GM18870 (cell line): ENCODE measurements at regions not wholly inside any gene's neighbourhood (a gene's known extent, or its start where the extent isn't known, plus 50 kb on each side); places are given as distances from the start of the nearest gene placed in this dataset.
"Not testable (repeated sequence)": the region's sequence is repeated elsewhere in the genome, so short reads cannot be mapped to it uniquely, and the experiment has no call there.

Source experiments
- ATAC-seq: cut with Tn5 transposase; IDR thresholded peaks from one replicate; pipeline ENCODE4 v1.9.1; 2021; ENCODE audit warnings: moderate library complexity; ENCODE audit not compliant: unreplicated experiment

DNA sequence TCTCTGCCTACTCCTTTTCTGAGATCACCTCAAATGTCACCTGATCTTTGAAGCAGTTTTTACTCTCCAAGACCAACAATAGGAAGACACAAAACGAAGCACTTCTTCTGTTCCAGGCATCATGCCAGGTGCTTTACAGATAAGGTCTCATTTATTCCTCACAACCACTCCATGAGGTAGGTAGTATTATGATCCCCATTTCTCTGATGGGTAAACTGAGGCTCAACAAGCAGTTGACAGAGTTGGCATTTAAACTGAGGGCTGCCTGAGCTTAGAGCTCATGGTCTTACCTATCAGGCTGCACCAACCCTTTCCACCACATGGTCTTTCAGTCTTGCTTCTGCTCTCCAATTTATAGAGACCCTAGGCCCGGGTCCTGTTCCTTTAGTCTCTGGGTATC, 147.2 kb upstream of the JUN start:
- ATAC-seq, result no peak

DNA sequence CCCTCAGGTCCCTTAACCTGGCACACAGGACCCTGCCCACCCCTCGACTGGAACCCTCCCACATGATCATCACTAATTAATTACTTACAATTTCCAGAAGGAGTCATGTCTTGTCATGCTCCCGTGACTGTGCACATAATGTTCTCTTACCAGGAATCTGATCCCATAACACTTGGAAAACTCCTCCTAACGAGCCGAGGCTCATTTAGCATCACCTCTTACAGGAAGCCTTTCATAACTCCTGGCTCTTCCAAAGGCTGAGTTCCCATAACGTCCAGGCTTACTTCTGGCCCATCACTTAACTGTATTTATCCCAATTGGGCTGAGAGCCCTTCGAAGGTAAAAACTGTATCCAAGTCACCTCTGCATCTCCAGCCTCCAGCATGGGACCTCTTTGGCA, 147.9 kb upstream of the JUN start:
- no peak for ATAC-seq

DNA sequence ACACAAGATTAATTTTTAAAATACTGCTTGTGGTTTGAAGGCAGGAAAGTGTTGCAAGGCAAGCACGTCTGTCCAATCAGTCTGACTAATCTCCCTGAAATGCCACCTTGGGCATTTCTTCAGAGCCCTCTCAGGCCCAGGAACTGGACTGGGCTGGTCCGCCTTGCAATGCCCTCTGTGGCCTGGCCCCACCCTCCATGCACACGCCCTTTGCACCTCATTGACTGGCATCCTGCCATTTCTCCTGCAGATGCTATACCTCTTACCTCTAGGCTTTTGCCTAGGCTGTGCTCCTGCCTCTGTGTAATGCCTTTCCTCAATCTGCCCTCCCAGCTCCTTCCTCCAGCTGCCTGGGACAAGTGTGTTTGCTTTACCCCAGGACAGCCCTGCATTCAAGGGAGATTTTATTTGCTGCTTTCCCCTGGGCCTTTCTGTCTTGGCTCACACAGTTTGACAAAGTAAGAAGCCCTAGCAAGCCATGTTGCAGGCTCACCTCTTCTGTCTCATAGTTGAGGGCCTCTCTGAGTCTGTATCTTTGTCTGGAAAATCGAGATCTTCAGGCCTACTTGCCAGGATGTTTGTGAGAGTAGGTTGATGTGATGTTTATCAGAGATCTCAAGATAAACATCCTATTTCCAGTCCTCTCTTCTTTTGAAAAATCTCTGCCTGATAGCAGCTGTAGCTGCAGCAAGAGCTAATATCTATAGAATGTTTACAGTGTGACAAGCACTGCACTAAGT, 149.2 kb upstream of the JUN start:
- no peak for ATAC-seq

DNA sequence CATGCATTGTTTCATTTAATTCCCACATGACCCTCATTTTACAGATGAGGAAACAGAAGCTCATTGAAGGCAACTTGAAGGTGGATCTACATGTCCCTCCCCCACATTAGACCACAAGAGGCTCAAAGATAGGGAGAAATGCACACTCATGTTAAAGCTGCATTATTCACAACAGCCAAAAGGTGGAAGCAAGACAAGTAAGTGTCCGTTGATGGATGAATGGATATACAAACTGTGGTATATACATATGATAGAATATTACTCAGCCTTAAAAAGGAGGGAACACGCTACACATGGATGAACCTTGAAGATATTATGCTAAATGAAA, 149.7 kb upstream of the JUN start:
- ATAC-seq, result no peak

DNA sequence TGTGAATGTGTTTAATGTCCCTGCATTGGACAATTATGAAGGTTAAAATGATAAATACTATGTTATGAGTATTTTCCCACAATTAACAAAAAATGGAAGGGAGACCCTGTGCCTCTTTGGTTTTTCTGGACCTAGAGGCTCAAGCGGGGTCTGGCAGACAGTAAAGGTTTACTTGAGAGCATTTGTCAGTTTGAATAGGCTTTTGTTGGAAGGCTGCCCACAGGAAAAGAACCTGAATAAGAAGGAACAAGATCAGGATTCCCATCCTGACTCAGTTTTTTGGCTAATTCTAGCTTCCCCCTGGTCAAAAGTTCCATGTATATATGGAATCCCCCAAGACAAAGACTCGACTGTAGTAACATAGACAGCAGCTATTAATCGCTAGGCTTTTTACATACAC, 150.9 kb upstream of the JUN start:
- no peak for ATAC-seq

DNA sequence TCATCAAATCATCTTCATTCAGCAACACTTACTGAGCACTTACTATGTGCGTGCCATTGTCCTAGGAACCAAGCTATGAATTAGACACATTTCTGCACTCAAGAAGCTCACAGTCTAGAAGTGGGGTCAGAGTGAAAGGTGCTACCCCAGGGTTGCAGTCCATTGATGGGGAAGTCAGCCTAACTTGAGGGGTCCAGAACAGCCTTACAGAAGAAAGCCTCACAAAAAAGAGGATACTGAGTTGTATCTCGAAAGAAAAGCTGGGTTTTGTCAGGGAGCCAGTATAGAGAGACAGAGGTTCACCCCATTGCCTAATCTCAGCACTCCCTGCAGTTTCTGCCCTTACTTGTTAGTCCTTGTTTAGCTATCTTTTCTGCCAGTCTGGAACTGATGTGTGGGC, 153.1 kb upstream of the JUN start:
- no peak for ATAC-seq

DNA sequence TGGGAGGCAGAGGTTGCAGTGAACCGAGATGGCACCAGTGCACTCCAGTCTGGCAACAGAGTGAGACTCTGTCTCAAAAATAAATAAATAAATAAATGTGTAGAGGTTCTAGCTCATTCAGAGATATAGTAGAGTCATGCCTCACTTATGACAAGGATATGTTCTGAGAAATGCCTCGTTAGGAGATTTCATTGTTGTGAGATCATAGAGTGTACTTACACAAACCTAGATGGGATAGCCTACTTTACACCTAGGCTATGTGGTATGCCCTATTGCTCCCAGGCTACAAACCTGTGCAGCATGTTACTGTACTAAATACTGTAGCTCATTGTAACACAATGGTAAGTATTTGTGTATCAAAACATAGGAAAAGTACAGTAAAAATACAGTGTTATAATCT, 155.3 kb upstream of the JUN start:
- ATAC-seq, result no peak

DNA sequence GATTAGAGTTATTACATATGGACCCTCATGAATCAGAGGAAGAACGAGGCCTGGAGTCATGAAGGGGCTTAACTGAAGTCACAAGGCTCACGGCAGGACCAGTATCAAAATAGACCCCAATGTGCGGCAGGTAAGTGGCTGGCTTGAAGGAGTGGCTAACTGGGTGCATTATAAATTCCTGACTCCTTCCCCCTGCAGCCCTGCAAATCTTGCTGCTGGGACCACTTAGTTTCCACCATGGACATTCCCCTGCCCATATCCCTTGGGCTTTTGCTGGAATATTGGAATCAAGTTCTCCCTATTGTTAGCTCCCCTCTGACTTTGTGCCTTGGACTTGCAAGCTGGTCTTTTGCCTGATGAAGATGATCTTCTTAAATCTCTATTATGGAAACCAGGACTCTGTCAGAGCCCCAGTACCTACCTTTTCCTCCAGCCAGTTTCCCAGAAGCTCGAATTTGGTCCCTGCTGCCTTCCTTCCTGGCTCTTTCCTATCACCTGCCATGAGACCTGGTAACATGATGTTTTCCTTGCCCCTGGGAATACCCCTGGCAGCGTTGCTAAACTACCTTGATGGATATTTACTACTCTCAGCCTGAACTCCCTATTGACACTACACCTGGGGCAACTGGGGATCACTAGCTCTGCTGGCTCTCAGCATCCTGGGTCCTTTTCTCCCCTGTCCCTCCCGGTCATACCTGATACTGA, 156.0 kb upstream of the JUN start:
- no peak for ATAC-seq

DNA sequence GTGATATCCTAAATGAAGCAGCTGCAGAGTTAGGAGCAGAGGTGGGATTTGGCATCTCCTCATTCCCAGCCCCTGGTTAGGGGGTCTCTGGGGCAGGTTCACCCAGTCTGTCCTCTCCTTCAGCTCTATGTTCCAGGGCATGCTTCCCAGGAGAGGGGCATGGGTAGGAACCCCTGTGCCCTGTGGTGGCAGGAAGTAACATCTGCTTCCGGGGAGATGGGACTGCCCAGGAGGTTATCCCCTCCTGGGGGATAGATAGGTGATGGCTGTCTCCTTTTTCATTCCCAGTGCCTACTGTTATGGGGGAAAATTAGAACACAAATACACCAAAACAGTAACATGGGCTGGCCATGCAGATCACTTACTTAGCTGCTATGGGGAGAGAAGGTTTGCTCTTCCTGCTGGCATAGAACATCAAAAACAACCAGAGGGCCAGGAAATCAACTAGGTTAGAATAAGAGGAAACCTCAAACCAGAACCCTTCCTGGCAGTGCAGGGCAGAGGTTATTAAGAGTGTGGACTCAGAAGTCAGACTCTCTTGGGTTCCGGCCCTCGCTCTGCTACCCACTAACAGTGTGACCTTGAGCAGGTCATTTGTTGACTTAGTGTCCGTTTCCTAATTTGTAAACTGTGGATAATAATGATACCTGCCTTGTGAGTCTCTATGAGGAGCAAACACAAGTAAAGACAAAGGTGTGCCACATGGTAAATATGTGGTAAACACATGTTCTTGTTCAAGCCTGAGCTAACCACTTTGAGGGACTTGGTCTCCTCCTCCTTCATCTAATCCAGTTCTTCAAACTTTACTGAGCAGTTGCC, 157.8 kb upstream of the JUN start:
- no peak for ATAC-seq

DNA sequence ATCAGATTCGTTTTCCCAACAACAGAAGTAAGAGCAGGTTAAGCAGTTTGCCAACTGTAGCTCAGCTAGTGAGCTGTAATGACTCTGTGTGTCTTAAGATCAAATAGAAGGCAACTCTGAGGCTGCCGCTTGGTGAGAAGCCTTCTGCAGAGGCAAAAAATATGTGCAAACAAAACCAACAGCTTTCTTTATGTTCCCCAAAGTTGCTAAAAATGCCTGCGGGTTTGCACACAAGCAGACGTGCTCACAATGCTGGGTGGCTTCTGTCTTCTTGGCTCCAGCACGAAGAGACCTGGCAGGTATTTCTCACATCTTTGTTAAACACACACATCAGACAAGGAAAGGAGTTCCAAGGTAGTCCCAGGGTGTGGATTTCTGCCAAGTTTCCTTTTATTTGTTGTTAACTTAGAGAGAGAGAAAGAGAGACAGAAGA, 158.9 kb upstream of the JUN start:
- no peak for ATAC-seq

DNA sequence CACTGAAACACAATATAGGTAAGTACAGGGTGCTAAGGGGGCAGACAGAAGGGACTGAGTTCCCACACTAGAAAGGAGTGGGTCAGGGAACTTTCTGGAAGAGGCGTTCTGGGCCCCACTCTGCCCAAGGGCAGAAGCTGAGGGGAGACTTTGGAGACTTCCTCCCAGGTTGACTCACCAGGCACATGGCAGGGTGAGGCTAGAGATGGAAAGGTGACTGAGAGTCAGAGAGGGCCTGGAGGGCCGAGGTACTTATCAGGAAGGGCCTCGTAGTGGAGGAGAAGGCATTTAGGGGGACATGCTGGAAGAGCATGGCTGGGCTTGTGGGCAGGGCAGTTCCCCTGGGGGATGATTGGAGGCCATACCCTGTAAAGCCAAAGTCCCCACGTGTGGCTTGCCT, 159.9 kb upstream of the JUN start:
- ATAC-seq, result no peak

DNA sequence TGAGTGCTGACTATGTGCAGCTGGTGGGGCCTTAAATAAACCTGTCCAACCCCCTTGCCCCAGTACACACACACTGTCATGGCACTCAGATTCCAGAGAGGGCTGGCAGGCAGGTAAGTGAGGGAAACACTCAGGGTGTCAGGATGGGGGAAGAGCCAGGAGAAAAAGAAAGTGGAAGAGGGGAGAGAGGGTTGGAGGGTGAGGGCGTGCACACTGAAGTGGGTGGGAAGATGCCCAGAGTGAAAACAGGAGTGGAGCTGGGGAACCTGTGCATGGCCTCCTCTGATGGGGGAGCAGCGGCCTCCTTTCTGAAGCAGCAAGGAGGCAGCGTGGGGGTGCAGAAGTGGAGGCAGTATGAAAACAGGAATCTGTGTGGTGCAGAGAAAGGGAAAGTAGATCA, 160.6 kb upstream of the JUN start:
- ATAC-seq, result no peak

DNA sequence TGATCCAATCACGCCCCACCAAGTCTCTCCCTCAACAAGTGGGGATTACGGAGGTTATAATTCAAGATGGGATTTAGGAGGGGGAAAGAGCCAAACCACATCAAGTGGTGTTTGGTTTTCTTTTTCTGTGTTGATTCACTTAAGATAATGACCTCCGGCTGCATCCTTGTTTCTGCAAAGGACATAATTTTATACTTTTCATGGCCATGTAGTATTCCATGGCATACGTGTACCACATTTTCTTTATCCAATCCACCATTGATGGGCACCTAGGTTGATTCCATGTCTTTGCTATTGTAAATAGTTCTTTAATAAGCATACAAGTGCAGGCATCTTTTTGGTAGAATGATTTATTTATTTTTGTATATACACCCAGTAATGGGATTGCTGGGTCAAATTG, 162.5 kb upstream of the JUN start:
- ATAC-seq, result no peak

DNA sequence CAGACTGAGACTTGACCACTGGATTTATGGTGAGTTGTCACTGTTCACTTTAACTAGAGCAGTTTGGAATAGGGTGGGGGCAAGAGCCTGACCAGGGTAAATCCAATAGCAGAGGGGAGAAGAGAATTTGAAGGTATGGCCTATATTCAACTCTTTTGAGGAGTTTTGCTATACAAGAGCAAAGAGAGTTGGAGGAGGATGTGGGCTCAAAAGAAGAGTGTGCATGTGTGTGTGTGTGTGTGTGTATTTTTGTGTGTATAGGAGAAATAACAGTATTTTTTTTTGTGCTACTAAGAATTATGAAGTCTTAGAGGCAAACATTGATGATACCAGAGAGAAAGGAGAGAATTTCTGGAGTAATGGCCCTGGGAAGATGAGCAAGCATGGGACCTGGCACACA, 164.8 kb upstream of the JUN start:
- no peak for ATAC-seq

DNA sequence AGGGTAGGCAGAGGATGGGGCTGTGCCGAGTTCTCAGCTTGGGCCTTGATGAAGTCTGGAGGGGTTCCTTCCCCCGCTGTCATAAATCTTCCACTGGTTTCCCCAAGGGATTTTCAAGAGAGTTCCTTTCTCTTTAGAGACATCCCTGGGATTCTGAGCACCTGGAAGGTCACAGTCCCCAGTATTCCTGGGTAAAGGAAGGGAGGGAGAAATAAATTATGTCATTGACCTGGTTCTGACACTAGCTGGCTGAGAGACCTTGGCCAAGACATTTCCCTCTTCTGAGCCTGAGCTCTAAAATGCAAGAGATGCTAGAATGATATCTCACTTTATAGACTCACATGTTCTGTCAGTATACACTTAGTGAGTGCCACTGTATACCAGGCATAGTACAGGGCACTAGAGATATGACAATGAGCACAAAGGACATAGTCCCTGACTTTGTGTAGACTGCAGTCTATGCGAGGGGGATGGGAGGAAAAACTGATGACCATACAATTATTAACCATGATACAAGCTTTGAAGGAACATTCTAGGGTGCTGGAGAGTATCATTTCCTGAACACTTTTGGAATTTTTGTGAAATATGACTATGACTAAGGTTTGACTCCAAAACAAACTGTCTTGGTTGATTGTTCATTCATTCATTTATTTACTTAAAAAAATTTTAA, 165.8 kb upstream of the JUN start:
- no peak for ATAC-seq

DNA sequence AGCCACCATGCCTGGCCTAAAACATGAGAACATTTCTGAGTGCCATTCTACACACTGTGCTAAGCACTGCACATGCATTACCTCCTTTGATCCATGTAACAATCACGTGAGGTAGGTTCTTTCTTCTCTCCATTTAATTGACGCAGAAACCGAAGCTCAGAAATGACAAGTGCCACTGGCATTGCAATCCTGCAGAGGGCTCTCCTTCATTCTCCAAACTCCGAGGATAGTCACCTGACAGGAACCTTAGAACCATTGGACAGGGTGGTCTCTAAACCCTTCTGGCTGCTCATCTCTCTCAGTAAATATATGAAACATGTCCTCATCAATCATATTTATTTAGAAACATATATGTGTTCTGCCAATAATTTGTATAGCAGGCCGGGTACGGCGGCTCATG, 167.1 kb upstream of the JUN start:
- no peak for ATAC-seq

DNA sequence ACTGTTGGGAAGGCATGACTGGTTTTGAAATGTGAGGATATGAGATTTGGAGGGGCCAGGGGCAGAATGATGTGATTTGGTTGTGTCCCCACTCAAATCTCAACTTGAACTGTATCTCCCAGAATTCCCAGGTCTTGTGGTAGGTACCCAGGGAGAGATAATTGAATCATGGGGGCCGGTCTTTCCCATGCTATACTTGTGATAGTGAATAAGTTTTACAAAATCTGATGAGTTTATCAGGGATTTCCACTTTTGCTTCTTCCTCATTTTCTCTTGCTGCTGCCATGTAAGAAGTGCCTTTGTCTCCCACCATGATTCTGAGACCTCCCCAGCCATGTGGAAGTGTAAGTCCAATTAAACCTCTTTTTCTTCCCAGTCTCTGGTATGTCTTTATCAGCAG, 170.1 kb upstream of the JUN start:
- not testable (repeated sequence) for ATAC-seq

DNA sequence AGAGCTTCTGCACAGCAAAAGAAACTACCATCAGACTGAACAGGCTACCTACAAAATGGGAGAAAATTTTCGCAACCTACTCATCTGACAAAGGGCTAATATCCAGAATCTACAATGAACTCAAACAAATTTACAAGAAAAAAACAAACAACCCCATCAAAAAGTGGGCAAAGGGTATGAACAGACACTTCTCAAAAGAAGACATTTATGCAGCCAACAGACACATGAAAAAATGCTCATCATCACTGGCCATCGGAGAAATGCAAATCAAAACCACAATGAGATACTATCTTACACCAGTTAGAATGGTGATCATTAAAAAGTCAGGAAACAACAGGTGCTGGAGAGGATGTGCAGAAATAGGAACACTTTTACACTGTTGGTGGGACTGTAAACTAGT, 179.4 kb upstream of the JUN start:
- not testable (repeated sequence) for ATAC-seq

DNA sequence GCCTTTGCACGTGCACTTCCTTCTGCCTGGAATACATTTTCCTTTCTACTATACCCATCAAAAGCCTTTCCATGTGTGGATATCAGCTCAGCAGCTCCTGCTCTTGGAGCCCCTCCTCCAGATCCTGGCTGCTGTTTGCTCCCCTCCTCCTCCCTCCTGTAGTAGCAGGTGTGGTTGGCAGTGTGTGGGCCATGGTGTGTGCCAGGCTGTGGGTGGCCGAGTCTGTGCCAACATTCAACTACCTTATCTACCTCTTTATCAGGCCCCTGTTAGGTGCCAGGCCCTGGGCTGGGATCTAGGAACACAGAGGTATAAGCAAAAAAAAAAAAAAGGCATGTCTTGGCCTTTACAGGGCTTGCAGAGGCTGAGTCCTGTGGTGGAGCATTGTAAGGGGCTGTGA, 180.6 kb upstream of the JUN start:
- ATAC-seq, result no peak

DNA sequence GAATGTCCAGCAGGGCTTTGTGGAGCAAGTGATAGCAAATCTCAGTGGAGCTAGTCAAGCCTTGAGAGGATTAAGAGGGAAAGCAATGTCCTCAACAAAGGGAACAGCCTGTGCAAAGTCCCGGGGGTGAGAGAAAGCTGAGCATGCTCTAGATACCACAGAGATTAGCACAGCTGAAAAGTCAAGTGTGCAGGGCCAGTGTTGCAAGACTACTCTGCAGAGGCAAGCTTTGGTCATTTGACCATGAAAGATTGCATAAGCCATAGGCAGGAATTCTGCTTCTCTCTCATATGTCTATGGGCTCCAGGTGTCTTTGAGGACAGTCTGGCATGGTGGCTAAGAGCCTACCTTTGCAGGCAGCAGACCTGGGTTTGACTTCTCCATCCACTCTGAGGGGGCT, 181.0 kb upstream of the JUN start:
- ATAC-seq, result no peak

DNA sequence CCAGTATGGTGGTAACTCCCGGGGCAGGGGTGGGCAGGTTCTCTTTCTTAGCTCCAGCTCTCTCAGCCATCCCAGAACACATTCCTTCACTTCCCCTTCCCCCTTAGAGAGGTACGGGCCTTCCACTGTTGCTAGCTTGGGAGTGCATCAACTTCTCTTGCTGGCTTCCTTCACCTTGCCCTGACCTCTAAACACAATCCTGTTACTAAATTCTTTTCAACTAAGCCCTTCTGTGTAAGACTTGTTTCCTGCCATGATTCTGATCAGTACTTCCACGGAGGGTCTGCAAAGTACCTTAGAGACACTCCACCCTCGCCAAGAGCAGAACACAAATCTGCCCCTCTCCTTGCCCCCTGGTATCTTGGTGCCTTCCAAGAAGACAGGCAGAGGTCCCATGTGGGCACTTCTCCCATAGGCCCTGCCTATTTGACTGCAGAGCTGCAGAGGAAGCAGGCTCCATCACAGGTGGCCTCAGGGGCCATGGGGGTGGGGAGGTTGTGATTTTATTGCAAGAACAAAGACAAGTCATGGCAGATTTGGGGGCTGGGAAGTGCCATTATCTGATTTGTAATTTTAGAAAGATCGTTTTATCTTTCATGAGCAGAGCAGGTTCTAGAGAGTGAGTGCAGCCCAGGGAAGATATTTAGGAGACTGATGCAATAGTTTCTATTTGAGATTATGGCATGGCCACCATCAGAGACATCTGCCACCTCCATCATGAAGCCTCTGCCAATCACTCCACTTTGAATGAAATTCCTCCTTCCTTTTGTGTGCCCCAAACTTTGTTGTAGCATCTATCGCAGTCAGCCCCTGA, 182.5 kb upstream of the JUN start:
- no peak for ATAC-seq
